Stimulated activated CD4-positive, alpha-beta T cell treated with anti-CD3 and anti-CD28 coated beads, Interleukin-2, amount 100 ng/mL, for 24 hours (primary cell): ENCODE measurements at regions not wholly inside any gene's neighbourhood (a gene's known extent, or its start where the extent isn't known, plus 50 kb on each side); places are given as distances from the start of the nearest gene placed in this dataset.
"Not testable (repeated sequence)": the region's sequence is repeated elsewhere in the genome, so short reads cannot be mapped to it uniquely, and the experiment has no call there.

Experiments
- DNase-seq, 2 donors: peaks; one replicate each; pipeline ENCODE4 v3.0.0-alpha.2; 2020

- DNase-seq = not testable (repeated sequence)
These were observed 123.9 kb upstream of the FAT1 start for GRCh38 chr4:186847429-186848131.

GRCh38 chr4:186848437-186848836 lies 124.8 kb upstream of the FAT1 start:
- no peak for DNase-seq

GRCh38 chr4:186851291-186852072 lies 127.8 kb upstream of the FAT1 start:
- DNase-seq = no peak

- DNase-seq = no peak
These were observed 128.4 kb upstream of the FAT1 start for GRCh38 chr4:186852073-186852420.

- no peak for DNase-seq
These were observed 129.3 kb upstream of the FAT1 start for GRCh38 chr4:186852964-186853391.

GRCh38 chr4:186854256-186854655 lies 130.6 kb upstream of the FAT1 start:
- DNase-seq = no peak

GRCh38 chr4:186855111-186855510 lies 131.5 kb upstream of the FAT1 start:
- no peak for DNase-seq

- DNase-seq = no peak
These were observed 134.1 kb upstream of the FAT1 start for GRCh38 chr4:186857793-186858192.

GRCh38 chr4:186858355-186858754 lies 134.7 kb upstream of the FAT1 start:
- no peak for DNase-seq

- DNase-seq = no peak
These were observed 135.8 kb upstream of the FAT1 start for GRCh38 chr4:186859420-186859819.

- no peak for DNase-seq
These were observed 137.7 kb upstream of the FAT1 start for GRCh38 chr4:186861317-186861716.

- DNase-seq = no peak
These were observed 148.2 kb upstream of the FAT1 start for GRCh38 chr4:186871856-186872255.

- DNase-seq = not testable (repeated sequence)
These were observed 149.4 kb upstream of the FAT1 start for GRCh38 chr4:186873095-186873494.

- no peak for DNase-seq
These were observed 151.8 kb upstream of the FAT1 start for GRCh38 chr4:186875476-186875875.

- DNase-seq = no peak
These were observed 153.4 kb upstream of the FAT1 start for GRCh38 chr4:186876961-186877626.

- DNase-seq = no peak
These were observed 154.6 kb upstream of the FAT1 start for GRCh38 chr4:186878203-186878776.

GRCh38 chr4:186881521-186882220 lies 158.0 kb upstream of the FAT1 start:
- DNase-seq = no peak

- DNase-seq = no peak
These were observed 158.6 kb upstream of the FAT1 start for GRCh38 chr4:186882293-186882692.

GRCh38 chr4:186885289-186885688 lies 161.6 kb upstream of the FAT1 start:
- no peak for DNase-seq

GRCh38 chr4:186886759-186887158 lies 163.1 kb upstream of the FAT1 start:
- no peak for DNase-seq

GRCh38 chr4:186887291-186887700 lies 163.6 kb upstream of the FAT1 start:
- no peak for DNase-seq

- DNase-seq = no peak
These were observed 164.1 kb upstream of the FAT1 start for GRCh38 chr4:186887752-186888151.
